WI38 (cell line): ENCODE measurements at regions not wholly inside any gene's neighbourhood (a gene's known extent, or its start where the extent isn't known, plus 50 kb on each side); places are given as distances from the start of the nearest gene placed in this dataset.

ENCODE experiments used
- H3K4me3 ChIP-seq: 2 replicates; pipeline ENCODE4 v1.5.1; 2011; ENCODE audit warnings: low read depth, mild to moderate bottlenecking, control low read depth, low read length
- CTCF ChIP-seq: IDR thresholded peaks from 2 replicates; pipeline ENCODE4 v1.5.1; 2012; ENCODE audit warnings: low read depth, mild to moderate bottlenecking, control low read depth, low read length

GRCh38 chr11:104672897-104673296 is 225.4 kb downstream of the CASP12 start:
- TF ChIP-seq CTCF: no peak
- no peak overlapping the region for H3K4me3 ChIP-seq

- H3K4me3 ChIP-seq: no peak overlapping the region
- no peak for TF ChIP-seq CTCF
Measured at GRCh38 chr11:104668797-104669463, 229.3 kb downstream of the CASP12 start.

- no peak overlapping the region for H3K4me3 ChIP-seq
- no peak for TF ChIP-seq CTCF
Measured at GRCh38 chr11:104666624-104667023, 231.6 kb downstream of the CASP12 start.

GRCh38 chr11:104665641-104666040 is 232.6 kb downstream of the CASP12 start:
- TF ChIP-seq CTCF: no peak
- H3K4me3 ChIP-seq: no peak overlapping the region

GRCh38 chr11:104663190-104664140 is 234.8 kb downstream of the CASP12 start:
- no peak for TF ChIP-seq CTCF
- H3K4me3 ChIP-seq: no peak overlapping the region

GRCh38 chr11:104661901-104662300 is 236.4 kb downstream of the CASP12 start:
- no peak overlapping the region for H3K4me3 ChIP-seq
- TF ChIP-seq CTCF: no peak

GRCh38 chr11:104661471-104661870 is 236.8 kb downstream of the CASP12 start:
- no peak overlapping the region for H3K4me3 ChIP-seq
- no peak for TF ChIP-seq CTCF
